ENCODE measurements at regions not wholly inside any gene's neighbourhood (a gene's known extent, or its start where the extent isn't known, plus 50 kb on each side); places are given as distances from the start of the nearest gene placed in this dataset.

DNA sequence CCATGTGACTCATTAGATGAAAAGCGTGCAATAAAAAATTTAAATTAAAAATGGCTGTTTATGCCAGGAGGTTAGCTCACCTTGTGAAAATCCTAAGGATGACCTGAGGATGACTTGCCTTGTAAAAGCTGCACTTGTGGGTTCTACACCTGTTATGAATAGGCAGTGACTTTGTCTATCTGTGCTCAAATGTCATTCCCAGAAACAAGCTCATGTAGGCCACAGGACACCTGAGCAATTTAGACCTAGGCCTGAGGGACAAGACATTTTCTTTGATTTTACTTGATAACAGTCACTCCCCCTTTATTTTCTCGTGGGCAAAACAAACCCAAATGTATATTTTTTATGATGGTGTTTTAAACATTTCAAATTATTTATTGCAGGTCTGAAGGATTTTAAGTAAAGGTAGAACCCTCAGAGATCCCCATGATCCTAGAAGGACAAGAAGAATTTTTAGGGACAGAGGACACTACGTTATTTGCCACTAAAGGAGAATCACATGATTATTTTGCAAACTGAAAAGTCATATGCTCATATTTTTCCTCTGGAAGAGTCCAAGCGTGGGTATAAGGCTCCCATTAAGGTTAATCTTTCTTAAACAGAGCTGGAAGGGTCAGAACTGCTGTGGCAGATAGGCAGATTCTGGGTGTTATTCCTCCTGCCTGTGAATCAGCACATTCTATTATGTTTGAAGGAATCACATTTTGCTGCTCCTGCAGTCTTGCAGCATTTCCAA, 277.5 kb upstream of the MAN1A1 start (continued):
- TF ChIP-seq ZNF737 (CRISPR knock-in tag; IDR thresholded peaks at IDR 0.05; ENCODE audit: borderline replicate concordance) = no peak
- no peak for TF ChIP-seq CHCHD3 (CRISPR knock-in tag; IDR thresholded peaks at IDR 0.05)
- TF ChIP-seq MTF1 (CRISPR knock-in tag; IDR thresholded peaks at IDR 0.05) = no peak
- no peak for TF ChIP-seq ELF1 (CRISPR knock-in tag; IDR thresholded peaks at IDR 0.05)
- no peak for TF ChIP-seq SMYD3 (CRISPR knock-in tag; IDR thresholded peaks at IDR 0.05)

- CTCF ChIA-PET (ENCODE audit: low intra/inter-chr PET ratio, low total read pairs) = no interaction called here
- H3K4me1 ChIP-seq (ENCODE audit: insufficient read depth, low read length) = no peaks in the 10 kb centered on the region
- POLR2A ChIA-PET = no interaction called here
- no peaks in the 10 kb centered on the region for H3K27me3 ChIP-seq (ENCODE audit: control insufficient read depth in 1 of 2, insufficient read depth in 2 of 2, low read length in 2 of 2)
- no TSS peak for BruUV-seq (replicated peaks)
- no peak overlapping the region for H2AFZ ChIP-seq (ENCODE audit: low read length)
- no peaks in the 10 kb centered on the region for H3K9me3 ChIP-seq (ENCODE audit: low read length)
- H3K27ac ChIP-seq (ENCODE audit: extremely low read length, insufficient read depth, low read length) = no peak overlapping the region
- FAIRE-seq = no peak
- DNase-seq (ENCODE audit: low spot score) = no peak
- no peaks in the 10 kb centered on the region for H3K79me2 ChIP-seq (ENCODE audit: insufficient read depth, low read length)
- H3K36me3 ChIP-seq (replicated peaks in 1 of 2; ENCODE audit: control insufficient read depth in 1 of 2, insufficient read depth in 2 of 2, low read length in 2 of 2) = no peaks in the 10 kb centered on the region
- H3K4me2 ChIP-seq (ENCODE audit: low read depth, low read length) = no peak overlapping the region
- intact Hi-C loops (cut with micrococcal nuclease; ENCODE audit: unreplicated experiment) = no loop called here
- TF ChIP-seq, protein P1, sequence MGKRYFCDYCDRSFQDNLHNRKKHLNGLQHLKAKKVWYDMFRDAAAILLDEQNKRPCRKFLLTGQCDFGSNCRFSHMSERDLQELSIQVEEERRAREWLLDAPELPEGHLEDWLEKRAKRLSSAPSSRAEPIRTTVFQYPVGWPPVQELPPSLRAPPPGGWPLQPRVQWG (CRISPR knock-in tag; IDR thresholded peaks at IDR 0.05; ENCODE audit: borderline replicate concordance, low read depth) = no peak
- TF ChIP-seq SP140L (CRISPR knock-in tag; IDR thresholded peaks at IDR 0.05; ENCODE audit: borderline replicate concordance) (no peak), NFATC3 (CRISPR knock-in tag; IDR thresholded peaks at IDR 0.05) (no peak), ATRX (CRISPR knock-in tag; IDR thresholded peaks at IDR 0.05; ENCODE audit: borderline replicate concordance) (no peak), MTA1 (CRISPR knock-in tag; IDR thresholded peaks at IDR 0.05; ENCODE audit: borderline replicate concordance) (no peak), ZNF282 (IDR thresholded peaks at IDR 0.05; ENCODE audit: partially characterized antibody) (no peak), ZNF772 (CRISPR knock-in tag; IDR thresholded peaks at IDR 0.05) (no peak), MIXL1 (CRISPR knock-in tag; IDR thresholded peaks at IDR 0.05) (no peak), SMARCC2 (IDR thresholded peaks at IDR 0.05) (no peak), EHMT2 (IDR thresholded peaks at IDR 0.05; ENCODE audit: borderline replicate concordance, low read depth, low read length) (no peak), ZNF678 (CRISPR knock-in tag; IDR thresholded peaks at IDR 0.05) (no peak), ZNF510 (CRISPR knock-in tag; IDR thresholded peaks at IDR 0.05; ENCODE audit: low read depth) (no peak), ZNF569 (CRISPR knock-in tag; IDR thresholded peaks at IDR 0.05; ENCODE audit: borderline replicate concordance) (no peak), NFKBIZ (CRISPR knock-in tag; IDR thresholded peaks at IDR 0.05) (no peak), ZNF562 (CRISPR knock-in tag; IDR thresholded peaks at IDR 0.05; ENCODE audit: borderline replicate concordance) (no peak), IKZF1 (IDR thresholded peaks at IDR 0.05) (no peak), ELF4 (CRISPR knock-in tag; IDR thresholded peaks at IDR 0.05; ENCODE audit: borderline replicate concordance) (no peak), SAP130 (CRISPR knock-in tag; IDR thresholded peaks at IDR 0.05; ENCODE audit: low read depth) (no peak)
- in situ Hi-C loops (cut with HindIII; ENCODE audit: extremely low pct_ligation_motif_present, low pct_unique_long_range_greater_than_20kb) = no loop called here
- no peak overlapping the region for H3K9ac ChIP-seq (ENCODE audit: insufficient read depth, low read depth, low read length)
- WGBS (ENCODE audit: low lambda C conversion rate) = 24% methylated on average over 4 of the region's 4 CpGs
- no peak for ATAC-seq
- H4K20me1 ChIP-seq (ENCODE audit: insufficient read depth, low read length) = no peaks in the 10 kb centered on the region
- no peak overlapping the region for H3K4me3 ChIP-seq (replicated peaks in 1 of 3; ENCODE audit: insufficient read depth in 1 of 3, low read depth in 2 of 3, low read length in 3 of 3)
These were observed 271.4 kb upstream of the MAN1A1 start for GRCh38 chr6:119620846-119621555.
